NCI-H2081 (cell line): ENCODE measurements at regions not wholly inside any gene's neighbourhood (a gene's known extent, or its start where the extent isn't known, plus 50 kb on each side); places are given as distances from the start of the nearest gene placed in this dataset.
"Not testable (repeated sequence)": the region's sequence is repeated elsewhere in the genome, so short reads cannot be mapped to it uniquely, and the experiment has no call there.

Experiments used
- DNase-seq, 2 experiments: peaks; one replicate each; lab custom pipeline; 2025; lab: John Stamatoyannopoulos, UW

- DNase-seq: no peak
These were observed 789.0 kb upstream of the RAB6C start for GRCh38 chr2:129190494-129190893.

- DNase-seq: no peak
These were observed 787.9 kb upstream of the RAB6C start for GRCh38 chr2:129191530-129191929.

DNA sequence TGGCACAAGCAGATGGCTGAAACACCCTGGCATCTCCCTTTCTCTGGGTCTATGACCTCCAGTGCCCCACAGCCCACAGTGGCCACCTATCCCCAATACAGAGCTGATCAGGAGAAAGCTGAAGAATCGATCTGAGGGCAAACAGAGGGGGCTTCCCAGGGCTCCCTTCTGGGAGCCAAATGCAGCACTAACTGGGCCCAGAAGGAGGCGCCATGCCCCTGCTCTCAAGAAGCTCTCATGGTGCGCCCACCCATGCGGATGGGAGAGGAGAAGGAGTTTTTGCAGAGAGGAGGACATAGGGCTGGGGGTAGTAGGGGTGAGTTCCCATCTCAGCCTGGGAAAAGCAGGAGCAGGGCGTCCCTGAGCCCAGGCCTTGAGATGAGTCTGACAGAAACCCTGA lies 787.3 kb upstream of the RAB6C start:
- DNase-seq: no peak

GRCh38 chr2:129192841-129193253 lies 786.6 kb upstream of the RAB6C start:
- DNase-seq: no peak

- no peak for DNase-seq
These were observed 785.5 kb upstream of the RAB6C start for GRCh38 chr2:129193961-129194360.

GRCh38 chr2:129199501-129199900 lies 780.0 kb upstream of the RAB6C start:
- DNase-seq: no peak

GRCh38 chr2:129201696-129202095 lies 777.8 kb upstream of the RAB6C start:
- DNase-seq: no peak

- no peak for DNase-seq
These were observed 776.1 kb upstream of the RAB6C start for GRCh38 chr2:129203331-129203730.

DNA sequence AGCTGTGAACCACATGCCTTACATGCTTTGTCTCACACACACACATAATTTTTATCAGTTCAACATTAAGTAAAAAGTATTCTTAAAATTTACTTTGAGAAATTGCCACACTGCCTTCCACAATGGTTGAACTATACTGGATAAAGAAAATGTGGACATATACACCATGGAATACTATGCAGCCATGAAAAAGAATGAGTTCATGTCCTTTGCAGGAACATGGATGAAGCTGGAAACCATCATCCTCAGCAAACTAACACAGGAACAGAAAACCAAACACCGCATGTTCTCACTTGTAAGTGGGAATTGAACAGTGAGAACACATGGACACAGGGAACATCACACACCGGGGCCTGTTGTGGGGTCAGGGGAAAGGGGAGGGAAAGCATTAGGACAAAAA lies 774.9 kb upstream of the RAB6C start:
- not testable (repeated sequence) for DNase-seq

GRCh38 chr2:129205176-129205575 lies 774.3 kb upstream of the RAB6C start:
- DNase-seq: no peak

GRCh38 chr2:129205766-129206165 lies 773.7 kb upstream of the RAB6C start:
- DNase-seq: no peak

- no peak for DNase-seq
These were observed 767.0 kb upstream of the RAB6C start for GRCh38 chr2:129212299-129212958.

DNA sequence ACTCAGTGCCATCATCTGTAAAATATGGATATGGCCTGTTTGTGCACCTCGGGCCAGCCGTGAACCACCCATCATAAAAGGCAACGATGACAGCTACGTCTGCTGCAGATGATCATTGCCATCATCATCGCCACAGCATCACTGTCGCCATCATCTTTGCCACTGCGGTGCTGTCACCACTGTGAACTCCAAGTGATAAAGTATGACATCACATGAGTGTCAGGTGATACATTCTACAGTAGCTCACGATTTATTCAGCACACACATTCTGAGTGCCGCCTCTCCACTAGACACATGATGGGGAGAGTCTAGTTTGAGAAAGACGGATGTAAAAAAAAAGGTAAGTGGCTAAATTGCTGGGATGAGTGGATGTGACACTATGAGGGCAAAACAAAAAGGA lies 755.4 kb upstream of the RAB6C start:
- no peak for DNase-seq

DNA sequence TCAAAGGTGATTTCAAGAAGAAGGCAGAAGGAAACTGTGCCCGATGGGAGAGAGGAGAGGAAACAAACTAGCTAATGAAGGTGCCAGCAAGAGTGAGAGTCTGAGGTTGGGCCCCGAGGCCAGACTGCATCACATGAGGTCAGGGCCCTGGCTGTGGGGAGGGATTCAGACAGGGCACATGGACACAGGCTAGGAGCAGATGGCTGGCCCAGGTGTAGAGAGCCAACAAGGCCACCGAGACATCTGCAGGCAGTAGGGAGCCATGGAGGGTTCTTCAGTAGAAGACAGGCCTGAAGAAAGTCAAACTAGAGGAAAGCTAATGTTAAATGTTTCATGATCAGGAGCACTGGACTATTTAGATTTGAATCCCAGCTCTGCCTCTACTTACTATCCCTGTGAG lies 755.0 kb upstream of the RAB6C start:
- no peak for DNase-seq

DNA sequence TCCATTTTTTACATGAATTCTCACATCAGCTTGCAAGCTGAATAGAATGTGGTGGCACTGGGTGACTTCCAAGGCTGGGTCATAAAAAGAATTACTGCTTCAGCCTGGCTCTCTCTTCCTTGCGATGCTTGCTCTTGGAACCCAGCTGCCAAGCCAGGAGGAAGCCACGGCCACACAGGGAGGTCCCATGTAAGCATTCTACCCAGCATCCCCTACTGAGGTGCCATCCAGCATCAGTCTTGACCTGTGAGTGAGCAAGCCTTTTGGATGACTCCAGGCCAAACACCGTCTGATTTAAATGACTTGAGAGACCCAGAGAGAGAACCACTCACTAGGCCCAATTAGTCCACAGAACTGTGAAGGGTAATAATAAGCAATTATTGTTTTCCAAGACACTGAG lies 750.3 kb upstream of the RAB6C start:
- no peak for DNase-seq

DNA sequence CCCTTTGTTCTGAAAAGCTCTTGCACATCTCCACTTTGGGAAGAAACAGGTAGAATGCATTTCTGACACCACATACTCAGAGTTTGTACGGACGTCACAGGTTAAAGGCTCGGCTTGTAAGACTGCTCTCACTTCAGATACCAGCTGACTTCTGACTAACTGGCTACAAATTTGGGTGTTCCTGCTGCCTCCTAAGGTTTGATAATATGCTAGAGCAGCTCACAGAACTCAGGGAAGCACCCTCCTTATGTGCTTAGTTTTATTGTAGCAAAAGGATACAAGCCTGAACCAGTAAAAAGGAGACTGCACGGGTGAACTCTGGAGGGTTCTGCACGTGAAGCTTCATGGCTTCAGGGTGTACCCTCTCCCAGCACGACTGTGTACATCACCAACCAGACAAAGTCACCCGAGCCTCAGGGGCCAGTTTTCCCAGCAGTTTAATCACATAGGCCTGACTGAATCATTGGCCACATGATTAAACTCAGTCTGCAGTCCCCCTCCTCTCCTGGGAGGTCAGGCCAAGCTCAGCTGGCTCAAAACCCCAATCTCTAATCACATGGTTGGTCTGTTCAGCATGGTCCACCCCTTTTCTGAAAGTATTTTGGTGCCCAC lies 749.5 kb upstream of the RAB6C start:
- DNase-seq: no peak

GRCh38 chr2:129231924-129232323 lies 747.5 kb upstream of the RAB6C start:
- DNase-seq: no peak

DNA sequence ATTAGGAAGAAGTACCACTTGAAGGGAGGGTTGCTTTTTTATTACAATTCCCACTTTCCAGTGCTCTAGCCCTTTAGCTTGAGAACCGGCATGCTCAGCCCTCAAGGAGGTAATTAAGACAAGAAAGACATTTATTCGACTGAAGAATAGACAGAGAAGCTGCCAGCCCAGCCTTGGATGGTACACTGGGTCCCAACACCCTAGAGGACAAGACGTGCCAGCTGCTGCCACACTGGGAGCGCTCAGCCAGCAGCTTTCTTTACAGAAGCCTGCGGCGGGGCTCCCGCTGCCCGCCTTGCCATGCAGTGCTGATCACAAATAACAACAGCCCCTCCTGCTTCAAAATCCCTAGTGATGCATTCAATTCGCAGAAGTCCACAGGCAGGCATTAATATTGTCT lies 746.3 kb upstream of the RAB6C start:
- DNase-seq: no peak

GRCh38 chr2:129233751-129234406 lies 745.6 kb upstream of the RAB6C start:
- no peak for DNase-seq

DNA sequence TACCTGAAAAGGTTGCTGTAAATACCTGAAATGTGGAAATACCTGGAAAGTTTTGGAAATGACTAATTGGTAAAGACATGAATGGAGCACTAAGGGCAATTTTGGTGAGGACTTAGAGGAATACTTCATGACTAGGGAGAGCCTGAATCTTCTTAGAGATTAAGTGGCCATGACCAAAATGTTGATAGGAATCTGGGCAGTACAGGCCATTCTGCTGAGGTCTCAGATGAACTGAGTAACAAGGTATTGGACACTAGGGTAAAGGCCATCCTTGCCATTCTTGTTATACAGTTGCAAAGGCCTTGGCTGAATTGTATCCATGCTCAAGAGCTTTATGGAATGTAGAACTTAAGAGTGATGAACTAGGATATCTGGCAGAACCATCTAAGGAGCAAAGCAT lies 742.9 kb upstream of the RAB6C start:
- DNase-seq: no peak

DNA sequence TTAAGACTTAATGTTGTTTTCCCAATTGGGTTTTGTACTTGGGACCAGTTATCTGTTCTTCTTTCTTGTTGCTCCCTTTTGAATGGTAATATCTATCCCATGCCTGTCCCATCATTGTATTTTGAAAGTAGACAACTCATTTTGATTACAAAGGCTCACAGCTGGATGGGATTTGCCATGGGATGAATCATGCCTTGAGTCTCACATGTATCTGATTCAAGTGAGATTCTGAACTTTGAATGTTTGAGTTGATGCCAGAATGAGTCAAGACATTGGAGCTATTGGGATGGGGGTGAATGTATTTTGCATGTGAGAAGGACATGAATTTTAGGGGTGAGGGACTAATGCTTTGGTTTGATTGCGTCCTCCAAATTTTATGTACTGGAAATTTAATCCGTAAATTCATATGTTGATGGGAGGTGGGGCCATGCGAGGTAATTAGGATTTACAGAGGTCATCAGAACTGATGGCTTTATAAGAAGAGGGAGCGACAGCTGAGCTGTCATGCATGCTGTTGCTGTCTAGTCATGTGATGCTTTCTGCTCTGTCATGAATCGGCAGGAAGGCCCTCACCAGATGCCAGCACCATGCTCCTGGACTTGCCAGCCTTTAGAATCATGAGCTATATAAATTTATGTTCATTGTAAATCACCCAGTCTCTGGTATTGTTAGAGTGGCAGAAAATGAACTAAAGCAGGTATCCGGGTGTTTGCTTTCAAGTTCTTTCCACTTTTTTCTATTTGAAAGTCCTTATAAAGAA lies 741.3 kb upstream of the RAB6C start:
- no peak for DNase-seq

- no peak for DNase-seq
These were observed 740.3 kb upstream of the RAB6C start for GRCh38 chr2:129239141-129239540.

GRCh38 chr2:129240061-129240460 lies 739.4 kb upstream of the RAB6C start:
- DNase-seq: no peak
